GM23248 (cell line): ENCODE measurements at regions not wholly inside any gene's neighbourhood (a gene's known extent, or its start where the extent isn't known, plus 50 kb on each side); places are given as distances from the start of the nearest gene placed in this dataset.

Experiments used
- EZH2 ChIP-seq: fragments of 200-600 bp; sonication (generic); IDR thresholded peaks from 2 replicates; pipeline ENCODE4 v1.6.1; 2018; ENCODE audit warnings: antibody characterized with exemption, mild to moderate bottlenecking; ENCODE audit not compliant: insufficient read depth, poor library complexity, severe bottlenecking
- EZH2phosphoT487 ChIP-seq: fragments of 200-600 bp; sonication (generic); IDR thresholded peaks from 2 replicates; pipeline ENCODE4 v1.6.1; 2018; ENCODE audit warnings: antibody characterized with exemption, moderate library complexity, mild to moderate bottlenecking, low read depth; ENCODE audit not compliant: insufficient read depth

GRCh38 chr9:19927560-19927959 is 138.7 kb upstream of the SLC24A2 start:
- no peak for TF ChIP-seq EZH2phosphoT487
- TF ChIP-seq EZH2 = no peak
